ENCODE measurements at regions not wholly inside any gene's neighbourhood (a gene's known extent, or its start where the extent isn't known, plus 50 kb on each side); places are given as distances from the start of the nearest gene placed in this dataset.

GRCh38 chr2:4533806-4534205, 830.4 kb downstream of the DCDC2C start:
- no peak for TF ChIP-seq CTCF (IDR thresholded peaks at IDR 0.05; ENCODE audit: borderline replicate concordance, control extremely low read depth, extremely low read depth, insufficient read depth, missing control alignments)
- in situ Hi-C loops (cut with MboI; ENCODE audit: low sequenced_read_pairs, unreplicated experiment), result no loop called here
- no peak for DNase-seq (ENCODE audit: low spot score)

GRCh38 chr2:4539121-4539520, 835.7 kb downstream of the DCDC2C start:
- in situ Hi-C loops (cut with MboI; ENCODE audit: low sequenced_read_pairs, unreplicated experiment), result no loop called here
- no peak for TF ChIP-seq CTCF (IDR thresholded peaks at IDR 0.05; ENCODE audit: borderline replicate concordance, control extremely low read depth, extremely low read depth, insufficient read depth, missing control alignments)
- DNase-seq (ENCODE audit: low spot score), result no peak

- no peak for DNase-seq (ENCODE audit: low spot score)
- in situ Hi-C loops (cut with MboI; ENCODE audit: low sequenced_read_pairs, unreplicated experiment), result no loop called here
- no peak for TF ChIP-seq CTCF (IDR thresholded peaks at IDR 0.05; ENCODE audit: borderline replicate concordance, control extremely low read depth, extremely low read depth, insufficient read depth, missing control alignments)
Observed at GRCh38 chr2:4549666-4550210, 846.4 kb downstream of the DCDC2C start.

GRCh38 chr2:4551691-4552474, 848.5 kb downstream of the DCDC2C start:
- TF ChIP-seq CTCF (IDR thresholded peaks at IDR 0.05; ENCODE audit: borderline replicate concordance, control extremely low read depth, extremely low read depth, insufficient read depth, missing control alignments), result no peak
- in situ Hi-C loops (cut with MboI; ENCODE audit: low sequenced_read_pairs, unreplicated experiment), result no loop called here

GRCh38 chr2:4553241-4553640, 849.9 kb downstream of the DCDC2C start:
- DNase-seq (ENCODE audit: low spot score), result no peak
- in situ Hi-C loops (cut with MboI; ENCODE audit: low sequenced_read_pairs, unreplicated experiment), result no loop called here
- TF ChIP-seq CTCF (IDR thresholded peaks at IDR 0.05; ENCODE audit: borderline replicate concordance, control extremely low read depth, extremely low read depth, insufficient read depth, missing control alignments), result no peak

More at GRCh38 chr2:4551691-4552474, 848.5 kb downstream of the DCDC2C start:
- no peak for DNase-seq (ENCODE audit: low spot score)

GRCh38 chr2:4556135-4556896, 852.9 kb downstream of the DCDC2C start:
- in situ Hi-C loops (cut with MboI; ENCODE audit: low sequenced_read_pairs, unreplicated experiment), result no loop called here
- TF ChIP-seq CTCF (IDR thresholded peaks at IDR 0.05; ENCODE audit: borderline replicate concordance, control extremely low read depth, extremely low read depth, insufficient read depth, missing control alignments), result no peak
- no peak for DNase-seq (ENCODE audit: low spot score)
